Activated T-cell treated with anti-CD3 and anti-CD28 coated beads, Interleukin-2, amount 50 U/mL, for 72 hours (primary cell): ENCODE measurements at regions not wholly inside any gene's neighbourhood (a gene's known extent, or its start where the extent isn't known, plus 50 kb on each side); places are given as distances from the start of the nearest gene placed in this dataset.
A peak's percentile ranks its signal among the peaks of the same experiment; 100 is the strongest.
"Not testable (repeated sequence)": the region's sequence is repeated elsewhere in the genome, so short reads cannot be mapped to it uniquely, and the experiment has no call there.

Experiments used
- ATAC-seq, 2 donors: fragments of 150-1000 bp; cut with Tn5 transposase; replicated peaks in 1 of 2; 2 replicates each; pipeline ENCODE4 v1.10.0; 2021; ENCODE audit warnings: moderate library complexity in 2 of 2, mild to moderate bottlenecking in 1 of 2
- DNase-seq, 2 donors: peaks; one replicate each; pipeline ENCODE4 v3.0.0; 2021 to 2022; ENCODE audit warnings: mixed read lengths in 1 of 2
- H3K27ac Mint-ChIP-seq: one replicate; pipeline ENCODE4 v1.8.0; 2022; ENCODE audit warnings: mild to moderate bottlenecking, moderate library complexity, mixed read lengths
- H3K27me3 Mint-ChIP-seq: one replicate; pipeline ENCODE4 v1.8.0; 2022; ENCODE audit warnings: low read depth, mixed read lengths
- H3K36me3 Mint-ChIP-seq, 2 donors: one replicate each; pipeline ENCODE4 v1.8.0; 2022; ENCODE audit warnings: mixed read lengths in 2 of 2, mild to moderate bottlenecking in 1 of 2; ENCODE audit not compliant: insufficient read depth in 2 of 2
- H3K4me1 Mint-ChIP-seq: one replicate; pipeline ENCODE4 v1.8.0; 2022; ENCODE audit warnings: low read depth, mixed read lengths
- H3K4me3 Mint-ChIP-seq, 2 donors: one replicate each; pipeline ENCODE4 v1.8.0; 2022; ENCODE audit warnings: mild to moderate bottlenecking in 2 of 2, mixed read lengths in 2 of 2, moderate library complexity in 2 of 2
- H3K9me3 Mint-ChIP-seq, 2 donors: one replicate each; pipeline ENCODE4 v1.8.0; 2022; ENCODE audit warnings: mixed read lengths in 2 of 2

DNA sequence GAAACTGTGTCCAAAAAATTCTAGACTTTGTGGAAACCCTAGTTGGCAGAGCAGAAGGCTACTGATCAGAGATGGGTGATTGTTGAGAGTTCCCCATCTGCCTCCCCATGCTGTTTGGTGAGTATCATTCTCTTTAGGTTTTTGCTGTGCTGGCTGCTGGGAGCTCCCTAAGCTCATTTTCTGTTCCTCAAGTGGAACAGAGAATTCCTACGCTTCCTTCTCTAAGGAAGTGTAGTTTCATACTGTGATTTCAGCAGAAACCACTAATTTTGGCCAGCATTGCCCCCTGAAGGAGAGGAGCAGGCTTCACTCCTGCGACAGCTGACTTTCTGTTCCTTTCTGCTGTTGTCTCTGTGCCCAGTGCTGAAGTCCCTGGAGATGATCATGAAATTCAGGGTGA, 355.3 kb upstream of the NPVF start:
- H3K4me3 Mint-ChIP-seq = no peak overlapping the region
- no peak overlapping the region for H3K27ac Mint-ChIP-seq
- ATAC-seq (no peak), DNase-seq (no peak)
- no peaks in the 10 kb centered on the region for H3K36me3 Mint-ChIP-seq
- no peaks in the 10 kb centered on the region for H3K4me1 Mint-ChIP-seq
- peaks cover 7% of the 10 kb centered on the region for H3K27me3 Mint-ChIP-seq
- H3K9me3 Mint-ChIP-seq = no peaks in the 10 kb centered on the region

- Mint-ChIP-seq H3K4me3 (no peak overlapping the region), H3K27me3 (peaks cover 7% of the 10 kb centered on the region), H3K27ac (no peak overlapping the region), H3K9me3 (no peaks in the 10 kb centered on the region), H3K36me3 (no peaks in the 10 kb centered on the region), H3K4me1 (no peaks in the 10 kb centered on the region)
- ATAC-seq = no peak
- DNase-seq = no peak
Measured at GRCh38 chr7:25584112-25584938, 356.0 kb upstream of the NPVF start.

DNA sequence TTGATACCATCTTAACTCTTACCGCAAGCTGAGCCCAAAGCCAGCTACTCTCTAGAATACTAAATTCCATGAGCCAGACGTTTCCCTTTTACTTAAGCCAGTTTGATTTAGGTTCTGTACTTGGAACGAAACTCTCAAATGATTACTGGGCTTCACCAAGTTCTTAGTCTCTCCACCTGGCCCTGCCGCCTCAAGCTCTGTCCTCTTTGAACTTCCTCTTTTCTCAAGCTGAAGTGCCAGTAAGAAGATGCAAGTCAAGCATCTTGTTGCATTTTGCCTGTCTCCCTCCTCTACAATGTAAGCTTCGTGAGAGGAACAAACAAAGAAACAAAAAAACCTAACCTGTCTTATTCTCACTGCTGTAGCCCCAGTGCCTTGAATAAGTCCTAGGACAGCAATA, 358.2 kb upstream of the NPVF start:
- Mint-ChIP-seq H3K27ac (no peak overlapping the region), H3K27me3 (peaks cover 7% of the 10 kb centered on the region), H3K4me3 (no peak overlapping the region), H3K36me3 (no peaks in the 10 kb centered on the region), H3K4me1 (no peaks in the 10 kb centered on the region), H3K9me3 (no peaks in the 10 kb centered on the region)
- DNase-seq = no peak
- no peak for ATAC-seq

DNA sequence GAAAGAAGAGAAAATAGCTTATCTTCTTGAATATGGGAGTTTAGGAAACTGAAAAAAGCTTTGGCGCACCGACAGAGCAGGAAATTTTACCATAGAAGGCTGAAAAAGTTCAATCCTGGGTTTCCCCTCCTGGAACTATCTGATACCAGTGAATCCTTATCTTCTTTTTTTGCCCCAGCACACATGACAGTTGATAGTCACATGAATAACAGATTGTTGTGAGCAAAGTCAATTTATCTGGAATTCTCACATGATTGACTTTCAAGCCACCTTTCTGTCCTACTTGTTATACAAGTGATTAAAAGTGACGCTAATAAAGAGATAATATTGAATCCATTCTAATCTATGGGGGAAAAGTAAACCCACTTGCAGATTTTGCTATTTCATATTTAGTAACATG, 365.8 kb upstream of the NPVF start:
- Mint-ChIP-seq H3K4me1 (peaks cover 6% of the 10 kb centered on the region), H3K9me3 (no peaks in the 10 kb centered on the region), H3K36me3 (no peaks in the 10 kb centered on the region), H3K27me3 (no peaks in the 10 kb centered on the region), H3K4me3 (no peak overlapping the region), H3K27ac (no peak overlapping the region)
- DNase-seq (no peak), ATAC-seq (no peak)

- ATAC-seq (no peak), DNase-seq (no peak)
- H3K36me3 Mint-ChIP-seq = no peaks in the 10 kb centered on the region
- no peak overlapping the region for H3K27ac Mint-ChIP-seq
- H3K4me3 Mint-ChIP-seq = no peak overlapping the region
- H3K27me3 Mint-ChIP-seq = no peaks in the 10 kb centered on the region
- peaks cover 6% of the 10 kb centered on the region for H3K4me1 Mint-ChIP-seq
- H3K9me3 Mint-ChIP-seq = peaks cover 0 to 2% of the 10 kb centered on the region in 2 donors
Measured at GRCh38 chr7:25594728-25595127, 366.4 kb upstream of the NPVF start.

DNA sequence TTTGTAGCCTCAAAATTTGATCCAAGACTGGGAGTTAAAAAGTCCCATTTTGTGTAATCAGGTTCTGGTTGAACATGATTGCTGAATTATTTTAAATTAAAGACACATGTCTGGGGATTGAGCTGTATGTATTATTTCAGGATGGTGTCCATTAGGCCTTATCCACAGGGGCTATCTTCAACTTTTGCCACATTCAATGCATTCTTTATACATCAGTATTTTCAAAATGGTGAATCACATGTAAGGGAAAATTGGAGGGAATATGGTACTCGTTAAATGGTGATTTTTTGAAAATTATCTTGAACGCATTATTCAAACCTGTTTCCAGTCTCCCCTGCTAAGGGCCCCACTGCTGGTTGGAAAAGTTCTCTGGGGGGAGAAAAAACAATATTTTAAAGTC, 367.7 kb upstream of the NPVF start:
- peaks cover 6% of the 10 kb centered on the region for H3K4me1 Mint-ChIP-seq
- H3K36me3 Mint-ChIP-seq = no peaks in the 10 kb centered on the region
- H3K27me3 Mint-ChIP-seq = no peaks in the 10 kb centered on the region
- H3K27ac Mint-ChIP-seq = no peak overlapping the region
- no peak overlapping the region for H3K4me3 Mint-ChIP-seq
- peaks cover 0 to 2% of the 10 kb centered on the region in 2 donors for H3K9me3 Mint-ChIP-seq
- ATAC-seq (no peak), DNase-seq (no peak)

DNA sequence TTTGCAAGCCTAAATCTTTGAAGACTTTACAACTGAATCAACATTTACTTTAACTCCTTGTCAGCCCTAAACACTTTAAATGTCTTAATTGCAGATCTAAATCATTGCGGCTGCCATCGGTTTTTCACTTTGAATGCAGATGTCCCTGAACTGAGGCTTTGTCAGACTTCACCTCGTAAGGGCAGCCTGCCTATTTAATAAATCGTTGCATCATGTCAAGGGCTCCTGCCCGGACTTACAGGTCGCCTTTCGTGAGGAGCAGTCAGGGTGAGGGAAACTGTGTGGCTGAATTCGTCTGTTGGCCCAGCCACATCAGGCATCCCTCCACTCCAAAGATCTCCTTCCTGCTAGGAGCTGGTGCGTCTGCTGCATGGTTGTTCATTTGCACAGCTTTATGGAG, 368.2 kb upstream of the NPVF start:
- H3K9me3 Mint-ChIP-seq = peaks cover 0 to 2% of the 10 kb centered on the region in 2 donors
- H3K4me1 Mint-ChIP-seq = peaks cover 6% of the 10 kb centered on the region
- H3K4me3 Mint-ChIP-seq = no peak overlapping the region
- no peaks in the 10 kb centered on the region for H3K27me3 Mint-ChIP-seq
- DNase-seq = no peak
- ATAC-seq = no peak
- no peak overlapping the region for H3K27ac Mint-ChIP-seq
- no peaks in the 10 kb centered on the region for H3K36me3 Mint-ChIP-seq

DNA sequence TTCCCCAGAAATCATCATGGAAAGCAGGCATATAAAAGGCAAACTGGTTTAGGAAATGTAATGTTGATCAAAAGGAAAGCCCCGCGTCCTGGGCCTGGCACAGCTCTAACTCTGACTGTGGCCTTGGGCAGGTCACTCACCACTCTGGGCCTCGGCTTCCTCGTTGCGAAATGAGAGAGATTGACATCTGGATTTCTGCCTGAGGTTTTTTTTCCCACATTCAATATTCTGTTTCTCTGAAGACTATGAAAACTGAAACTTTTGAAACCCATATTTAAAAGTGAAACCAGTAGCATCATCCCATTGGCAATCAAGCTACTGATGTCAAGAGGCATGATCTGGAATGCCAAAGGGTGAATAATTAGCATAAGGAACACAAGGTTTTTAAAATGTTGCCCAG, 369.7 kb upstream of the NPVF start:
- H3K27me3 Mint-ChIP-seq = no peaks in the 10 kb centered on the region
- no peak for DNase-seq
- peaks cover 0 to 2% of the 10 kb centered on the region in 2 donors for H3K9me3 Mint-ChIP-seq
- no peak overlapping the region for H3K4me3 Mint-ChIP-seq
- ATAC-seq = peak in 1 of 2 donors; percentile 18
- H3K36me3 Mint-ChIP-seq = no peaks in the 10 kb centered on the region
- H3K27ac Mint-ChIP-seq = no peak overlapping the region
- peaks cover 6% of the 10 kb centered on the region for H3K4me1 Mint-ChIP-seq

DNA sequence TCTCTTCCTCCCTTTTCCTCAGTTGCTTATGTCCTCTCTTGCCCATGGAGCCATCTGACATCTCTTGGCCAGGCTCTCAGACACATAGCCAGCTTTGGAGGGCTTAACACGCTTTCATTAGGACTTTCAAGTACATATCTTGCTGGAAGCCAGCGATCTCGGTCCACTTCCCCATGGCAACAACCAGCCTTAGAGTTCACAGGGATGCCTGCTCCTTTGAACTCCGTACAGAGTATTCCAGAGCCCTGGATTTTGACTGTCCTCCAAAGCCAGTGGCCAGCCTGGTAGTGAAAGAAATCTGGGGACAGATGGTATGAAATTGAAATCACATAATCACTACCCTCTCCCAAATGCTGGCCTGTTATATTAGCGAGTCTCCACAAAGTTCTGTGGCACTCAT, 370.5 kb upstream of the NPVF start:
- no peak for DNase-seq
- no peaks in the 10 kb centered on the region for H3K27me3 Mint-ChIP-seq
- no peak overlapping the region for H3K27ac Mint-ChIP-seq
- peaks cover 10% of the 10 kb centered on the region for H3K4me1 Mint-ChIP-seq
- no peak overlapping the region for H3K4me3 Mint-ChIP-seq
- no peaks in the 10 kb centered on the region for H3K36me3 Mint-ChIP-seq
- ATAC-seq = no peak
- peaks cover 0 to 2% of the 10 kb centered on the region in 2 donors for H3K9me3 Mint-ChIP-seq

GRCh38 chr7:25600262-25600920, 372.1 kb upstream of the NPVF start:
- Mint-ChIP-seq H3K36me3 (peaks cover 0 to 4% of the 10 kb centered on the region in 2 donors), H3K27ac (no peak overlapping the region), H3K9me3 (peaks cover 2% of the 10 kb centered on the region in 2 donors)

DNA sequence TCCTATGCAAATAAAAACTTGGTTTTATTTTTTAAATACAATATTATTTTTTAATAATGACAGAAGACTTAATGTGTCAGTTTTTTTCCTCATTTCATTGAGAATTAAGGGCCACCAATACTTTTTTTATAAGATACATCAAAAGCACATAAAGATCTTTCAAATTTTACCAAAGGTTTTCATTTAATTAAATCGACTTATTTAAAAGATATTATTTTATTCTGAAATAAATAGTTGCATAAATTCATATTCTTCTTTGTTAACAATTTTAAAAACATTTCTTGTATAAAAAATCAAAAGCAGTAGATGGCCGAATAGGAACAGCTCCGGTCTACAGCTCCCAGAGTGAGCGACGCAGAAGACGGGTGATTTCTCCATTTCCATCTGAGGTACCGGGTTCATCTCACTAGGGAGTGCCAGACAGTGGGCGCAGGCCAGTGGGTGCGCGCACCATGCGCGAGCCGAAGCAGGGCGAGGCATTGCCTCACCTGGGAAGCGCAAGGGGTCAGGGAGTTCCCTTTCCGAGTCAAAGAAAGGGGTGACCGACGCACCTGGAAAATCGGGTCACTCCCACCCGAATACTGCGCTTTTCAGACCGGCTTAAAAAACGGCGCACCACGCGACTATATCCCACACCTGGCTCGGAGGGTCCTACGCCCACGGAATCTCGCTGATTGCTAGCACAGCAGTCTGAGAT, 374.6 kb upstream of the NPVF start:
- H3K9me3 Mint-ChIP-seq, DNase-seq, H3K27ac Mint-ChIP-seq, ATAC-seq, H3K27me3 Mint-ChIP-seq, H3K36me3 Mint-ChIP-seq, H3K4me1 Mint-ChIP-seq: not testable (repeated sequence)
- H3K4me3 Mint-ChIP-seq = peak overlapping the region; percentile 65 to 67

More at GRCh38 chr7:25600262-25600920, 372.1 kb upstream of the NPVF start:
- ATAC-seq (no peak), DNase-seq (no peak)
- Mint-ChIP-seq H3K27me3 (no peaks in the 10 kb centered on the region), H3K4me3 (no peak overlapping the region), H3K4me1 (peaks cover 10% of the 10 kb centered on the region)

DNA sequence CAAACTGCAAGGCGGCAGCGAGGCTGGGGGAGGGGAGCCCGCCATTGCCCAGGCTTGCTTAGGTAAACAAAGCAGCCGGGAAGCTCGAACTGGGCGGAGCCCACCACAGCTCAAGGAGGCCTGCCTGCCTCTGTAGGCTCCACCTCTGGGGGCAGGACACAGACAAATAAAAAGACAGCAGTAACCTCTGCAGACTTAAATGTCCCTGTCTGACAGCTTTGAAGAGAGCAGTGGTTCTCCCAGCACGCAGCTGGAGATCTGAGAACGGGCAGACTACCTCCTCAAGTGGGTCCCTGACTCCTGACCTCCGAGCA, 375.1 kb upstream of the NPVF start:
- H3K36me3 Mint-ChIP-seq, H3K4me1 Mint-ChIP-seq, H3K27ac Mint-ChIP-seq, H3K27me3 Mint-ChIP-seq, ATAC-seq, DNase-seq, H3K9me3 Mint-ChIP-seq: not testable (repeated sequence)
- H3K4me3 Mint-ChIP-seq = peak overlapping the region; percentile 65 to 67

DNA sequence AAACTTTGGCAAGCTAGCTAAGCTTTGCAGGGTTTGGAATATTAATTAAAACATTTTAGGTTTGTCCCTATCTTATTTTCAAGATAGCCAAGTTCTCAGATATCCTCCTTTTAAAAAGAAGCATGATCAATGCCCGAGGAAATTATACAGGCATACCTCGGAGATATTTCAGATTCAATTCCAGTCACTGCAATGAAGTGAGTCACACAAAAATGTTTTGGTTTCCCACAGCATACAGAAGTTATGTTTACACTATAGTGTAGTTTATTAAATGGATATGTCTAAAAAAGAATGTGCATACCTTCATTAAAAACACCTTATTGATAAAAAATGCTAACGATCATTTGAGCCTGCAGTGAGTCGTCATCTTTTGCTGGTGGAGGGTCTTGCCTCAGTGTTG, 382.9 kb upstream of the NPVF start:
- Mint-ChIP-seq H3K9me3 (peaks cover 4 to 5% of the 10 kb centered on the region in 2 donors), H3K27ac (no peak overlapping the region), H3K27me3 (no peaks in the 10 kb centered on the region), H3K4me3 (no peak overlapping the region), H3K36me3 (peaks cover 0 to 6% of the 10 kb centered on the region in 2 donors), H3K4me1 (peaks cover 23% of the 10 kb centered on the region)
- ATAC-seq (no peak), DNase-seq (no peak)
